H9 (cell line): ENCODE measurements at regions not wholly inside any gene's neighbourhood (a gene's known extent, or its start where the extent isn't known, plus 50 kb on each side); places are given as distances from the start of the nearest gene placed in this dataset.

Source experiments
- DNase-seq: peaks from one replicate; pipeline ENCODE4 v3.0.0-alpha.2; 2017
- H2AFZ ChIP-seq: one replicate; pipeline ENCODE4 v1.6.1; 2013; ENCODE audit warnings: mild to moderate bottlenecking, low read length, control low read depth, moderate library complexity
- H2AK5ac ChIP-seq: 2 replicates; pipeline ENCODE4 v1.6.1; 2013; ENCODE audit warnings: low read length, control low read depth, mixed read lengths; ENCODE audit not compliant: insufficient read length
- H2BK120ac ChIP-seq: one replicate; pipeline ENCODE4 v1.6.1; 2013; ENCODE audit warnings: low read depth, mild to moderate bottlenecking, low read length, control low read depth, inconsistent platforms; ENCODE audit not compliant: poor library complexity, severe bottlenecking
- H2BK12ac ChIP-seq: 2 replicates; pipeline ENCODE4 v1.6.1; 2013; ENCODE audit warnings: low read length, control low read depth, mixed read lengths, low read depth; ENCODE audit not compliant: insufficient read length
- H2BK15ac ChIP-seq: 2 replicates; pipeline ENCODE4 v1.6.1; 2013; ENCODE audit warnings: low read depth, low read length, control low read depth
- H2BK20ac ChIP-seq: one replicate; pipeline ENCODE4 v1.6.1; 2013; ENCODE audit warnings: low read depth, mild to moderate bottlenecking, low read length, control low read depth, inconsistent platforms; ENCODE audit not compliant: poor library complexity, severe bottlenecking
- H2BK5ac ChIP-seq: 2 replicates; pipeline ENCODE4 v1.6.1; 2013; ENCODE audit warnings: low read length, control low read depth, mixed read lengths; ENCODE audit not compliant: insufficient read length
- H3K14ac ChIP-seq: 2 replicates; pipeline ENCODE4 v1.6.1; 2013; ENCODE audit warnings: low read length, control low read depth; ENCODE audit not compliant: insufficient read depth
- H3K18ac ChIP-seq: 2 replicates; pipeline ENCODE4 v1.6.1; 2013; ENCODE audit warnings: low read depth, mild to moderate bottlenecking, mixed read lengths, low read length, control low read depth; ENCODE audit not compliant: insufficient read length
- H3K23ac ChIP-seq: 2 replicates; pipeline ENCODE4 v1.6.1; 2013; ENCODE audit warnings: low read length, control low read depth, mixed read lengths, low read depth; ENCODE audit not compliant: insufficient read length
- H3K23me2 ChIP-seq: 2 replicates; pipeline ENCODE4 v1.6.1; 2013; ENCODE audit warnings: low read depth, mild to moderate bottlenecking, mixed read lengths, low read length, control low read depth; ENCODE audit not compliant: insufficient read length, poor library complexity, severe bottlenecking
- H3K27ac ChIP-seq: 2 replicates; pipeline ENCODE4 v1.5.1; 2013; ENCODE audit warnings: low read length, control low read depth, mixed read lengths, low read depth; ENCODE audit not compliant: insufficient read length
- H3K27me3 ChIP-seq: 2 replicates; pipeline ENCODE4 v1.6.1; 2013; ENCODE audit warnings: low read length, control low read depth, inconsistent platforms; ENCODE audit not compliant: insufficient read depth
- H3K4ac ChIP-seq: 2 replicates; pipeline ENCODE4 v1.6.1; 2013; ENCODE audit warnings: low read depth, mild to moderate bottlenecking, control low read depth, inconsistent platforms, low read length, moderate library complexity
- H3K4me1 ChIP-seq: 2 replicates; pipeline ENCODE4 v1.6.1; 2013; ENCODE audit warnings: low read length, control low read depth, inconsistent platforms; ENCODE audit not compliant: insufficient read depth
- H3K4me2 ChIP-seq: 2 replicates; pipeline ENCODE4 v1.6.1; 2013; ENCODE audit warnings: low read length, control low read depth, mixed read lengths; ENCODE audit not compliant: insufficient read length, insufficient read depth
- H3K56ac ChIP-seq: 2 replicates; pipeline ENCODE4 v1.6.1; 2013; ENCODE audit warnings: low read depth, mild to moderate bottlenecking, mixed read lengths, low read length, control low read depth; ENCODE audit not compliant: insufficient read length
- H3K79me1 ChIP-seq: 2 replicates; pipeline ENCODE4 v1.6.1; 2013; ENCODE audit warnings: low read depth, mild to moderate bottlenecking, moderate library complexity, low read length, control low read depth, inconsistent platforms; ENCODE audit not compliant: insufficient read depth, poor library complexity, severe bottlenecking
- H3K79me2 ChIP-seq: 2 replicates; pipeline ENCODE4 v1.6.1; 2013; ENCODE audit warnings: low read length, control low read depth, inconsistent platforms; ENCODE audit not compliant: insufficient read depth
- H3K9ac ChIP-seq: 2 replicates; pipeline ENCODE4 v1.6.1; 2013; ENCODE audit warnings: low read length, control low read depth, mixed read lengths; ENCODE audit not compliant: insufficient read length; ENCODE audit errors: extremely low read depth
- H3K9me3 ChIP-seq: one replicate; pipeline ENCODE4 v1.6.1; 2013; ENCODE audit warnings: low read depth, low read length, inconsistent platforms; ENCODE audit not compliant: control insufficient read depth
- H3T11ph ChIP-seq: one replicate; pipeline ENCODE4 v1.6.1; 2013; ENCODE audit warnings: mild to moderate bottlenecking, low read length, control low read depth, inconsistent platforms
- H4K20me1 ChIP-seq: one replicate; pipeline ENCODE4 v1.6.1; 2013; ENCODE audit not compliant: control insufficient read depth, insufficient read length, insufficient read depth
- H4K5ac ChIP-seq: 2 replicates; pipeline ENCODE4 v1.6.1; 2013; ENCODE audit warnings: low read depth, mild to moderate bottlenecking, mixed read lengths, low read length, control low read depth; ENCODE audit not compliant: insufficient read length
- H4K8ac ChIP-seq: replicated peaks from 2 replicates; pipeline ENCODE4 v1.6.1; 2013; ENCODE audit warnings: low read length, control low read depth, mixed read lengths, low read depth; ENCODE audit not compliant: insufficient read length
- H4K91ac ChIP-seq: 2 replicates; pipeline ENCODE4 v1.6.1; 2013; ENCODE audit warnings: low read depth, mild to moderate bottlenecking, moderate library complexity, mixed read lengths, low read length, control low read depth; ENCODE audit not compliant: insufficient read length
- H3K27ac Mint-ChIP-seq, 3 experiments: 2 replicates in 2 of 3; 3 replicates in 1 of 3; pipeline ENCODE4 v1.8.0; 2020 to 2021; ENCODE audit warnings: mixed read lengths in 3 of 3, mild to moderate bottlenecking in 1 of 3, moderate library complexity in 1 of 3
- H3K27me3 Mint-ChIP-seq: 2 replicates; pipeline ENCODE4 v1.8.0; 2021; ENCODE audit warnings: low read depth, mild to moderate bottlenecking, moderate library complexity, mixed read lengths
- H3K36me3 Mint-ChIP-seq, 3 experiments: 2 replicates in 2 of 3; 3 replicates in 1 of 3; pipeline ENCODE4 v1.8.0; 2020 to 2021; ENCODE audit warnings: low read depth in 3 of 3, mixed read lengths in 3 of 3; ENCODE audit not compliant: insufficient read depth in 1 of 3
- H3K4me1 Mint-ChIP-seq, 2 experiments: 2 replicates each; pipeline ENCODE4 v1.8.0; 2020; ENCODE audit warnings: mixed read lengths in 2 of 2
- H3K4me3 Mint-ChIP-seq, 2 experiments: 2 replicates in 1 of 2; 3 replicates in 1 of 2; pipeline ENCODE4 v1.8.0; 2020 to 2021; ENCODE audit warnings: mild to moderate bottlenecking in 2 of 2, mixed read lengths in 2 of 2, moderate library complexity in 1 of 2
- H3K9me3 Mint-ChIP-seq, 2 experiments: 2 replicates in 1 of 2; 3 replicates in 1 of 2; pipeline ENCODE4 v1.8.0; 2020; ENCODE audit warnings: mild to moderate bottlenecking in 2 of 2, mixed read lengths in 2 of 2, moderate library complexity in 1 of 2
- WGBS: extraction: QIAGEN DNeasy Blood & Tissue Kit; methylation state at CpG from one replicate; pipeline ENCODE4 v1.1.7; 2013; ENCODE audit warnings: missing lambda C conversion rate, low lambda C conversion rate, mixed read lengths; ENCODE audit not compliant: insufficient read length; ENCODE audit errors: extremely low coverage; 5-methylcytosine and 5-hydroxymethylcytosine counted together
- TF ChIP-seq, protein P1 (sequence below): fragments of 200-600 bp; sonication (generic); conservative IDR thresholded peaks from 3 replicates; pipeline ENCODE4 v1.8.0; 2021; ENCODE audit warnings: antibody characterized with exemption, mild to moderate bottlenecking

DNA sequence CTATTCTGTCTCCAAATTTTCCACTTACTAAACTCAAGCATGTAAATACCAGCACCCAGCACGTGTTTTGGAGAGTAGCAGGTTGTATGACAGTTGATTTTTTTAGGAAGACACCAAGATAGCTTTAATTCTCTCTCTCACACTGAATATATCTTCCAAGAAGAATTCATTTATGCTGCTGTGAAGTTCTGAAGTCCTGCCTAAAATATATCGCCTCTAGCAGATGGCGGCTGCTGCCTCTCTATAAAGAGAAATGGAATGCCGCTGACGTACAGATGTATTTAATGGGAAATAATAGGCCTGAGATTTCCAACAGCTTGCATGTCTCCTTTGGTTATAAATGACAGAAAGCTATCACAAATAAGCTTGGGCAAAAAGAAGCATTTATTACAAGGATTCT is 74.7 kb downstream of the PFDN4 start:
- H2BK5ac ChIP-seq, result no peak overlapping the region
- no peak overlapping the region for H3K4me3 Mint-ChIP-seq
- TF ChIP-seq, protein P1, sequence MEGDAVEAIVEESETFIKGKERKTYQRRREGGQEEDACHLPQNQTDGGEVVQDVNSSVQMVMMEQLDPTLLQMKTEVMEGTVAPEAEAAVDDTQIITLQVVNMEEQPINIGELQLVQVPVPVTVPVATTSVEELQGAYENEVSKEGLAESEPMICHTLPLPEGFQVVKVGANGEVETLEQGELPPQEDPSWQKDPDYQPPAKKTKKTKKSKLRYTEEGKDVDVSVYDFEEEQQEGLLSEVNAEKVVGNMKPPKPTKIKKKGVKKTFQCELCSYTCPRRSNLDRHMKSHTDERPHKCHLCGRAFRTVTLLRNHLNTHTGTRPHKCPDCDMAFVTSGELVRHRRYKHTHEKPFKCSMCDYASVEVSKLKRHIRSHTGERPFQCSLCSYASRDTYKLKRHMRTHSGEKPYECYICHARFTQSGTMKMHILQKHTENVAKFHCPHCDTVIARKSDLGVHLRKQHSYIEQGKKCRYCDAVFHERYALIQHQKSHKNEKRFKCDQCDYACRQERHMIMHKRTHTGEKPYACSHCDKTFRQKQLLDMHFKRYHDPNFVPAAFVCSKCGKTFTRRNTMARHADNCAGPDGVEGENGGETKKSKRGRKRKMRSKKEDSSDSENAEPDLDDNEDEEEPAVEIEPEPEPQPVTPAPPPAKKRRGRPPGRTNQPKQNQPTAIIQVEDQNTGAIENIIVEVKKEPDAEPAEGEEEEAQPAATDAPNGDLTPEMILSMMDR, result no peak

More for the DNA sequence above, 74.7 kb downstream of the PFDN4 start:
- H3K27ac Mint-ChIP-seq, result no peak overlapping the region
- no peak overlapping the region for H4K5ac ChIP-seq
- no peak overlapping the region for H3K56ac ChIP-seq
- no peak overlapping the region for H2BK15ac ChIP-seq
- H3K9me3 Mint-ChIP-seq, result no peaks in the 10 kb centered on the region
- no peak overlapping the region for H3K9ac ChIP-seq
- H4K20me1 ChIP-seq, result no peaks in the 10 kb centered on the region
- no peak overlapping the region for H3K18ac ChIP-seq
- no peaks in the 10 kb centered on the region for H3K23me2 ChIP-seq
- H2BK20ac ChIP-seq, result no peak overlapping the region
- no peak overlapping the region for H3K27ac ChIP-seq
- H3K4me1 Mint-ChIP-seq, result 0 out of 4 replicates have a peak, but pooled peaks cover 2 to 7% of the 10 kb centered on the region in 2 experiments
- H3K36me3 Mint-ChIP-seq, result no peaks in the 10 kb centered on the region
- H2BK12ac ChIP-seq, result no peak overlapping the region
- no peak overlapping the region for H3K4ac ChIP-seq
- no peaks in the 10 kb centered on the region for H3K27me3 ChIP-seq
- no peaks in the 10 kb centered on the region for H3K79me2 ChIP-seq
- no peak overlapping the region for H3T11ph ChIP-seq
- no peak overlapping the region for H2AFZ ChIP-seq
- H3K4me2 ChIP-seq, result no peak overlapping the region
- no CpG with 5 or more reads among the region's 5 CpGs for WGBS
- H4K8ac ChIP-seq, result no peak overlapping the region
- H4K91ac ChIP-seq, result no peak overlapping the region
- H3K14ac ChIP-seq, result no peak overlapping the region
- H3K4me1 ChIP-seq, result no peaks in the 10 kb centered on the region
- no peak for DNase-seq
- H3K79me1 ChIP-seq, result no peaks in the 10 kb centered on the region
- H3K9me3 ChIP-seq, result no peaks in the 10 kb centered on the region
- H3K27me3 Mint-ChIP-seq, result no peaks in the 10 kb centered on the region
- no peak overlapping the region for H2AK5ac ChIP-seq
- H3K23ac ChIP-seq, result no peak overlapping the region
- no peak overlapping the region for H2BK120ac ChIP-seq
